CD4-positive, alpha-beta T cell treated with Interleukin-12 subunit alpha and Interleukin-12 subunit beta, for 1 hour (primary cell): ENCODE measurements at regions not wholly inside any gene's neighbourhood (a gene's known extent, or its start where the extent isn't known, plus 50 kb on each side); places are given as distances from the start of the nearest gene placed in this dataset.
"Not testable (repeated sequence)": the region's sequence is repeated elsewhere in the genome, so short reads cannot be mapped to it uniquely, and the experiment has no call there.

Experiments used
- DNase-seq: peaks from one replicate; pipeline ENCODE4 v3.0.0-alpha.2; 2020

GRCh38 chr9:135173066-135173465, 85.6 kb downstream of the OLFM1 start:
- DNase-seq = no peak

- no peak for DNase-seq
Observed at GRCh38 chr9:135174248-135174647, 86.8 kb downstream of the OLFM1 start.

- DNase-seq = no peak
Observed at GRCh38 chr9:135174981-135175380, 87.5 kb downstream of the OLFM1 start.

DNA sequence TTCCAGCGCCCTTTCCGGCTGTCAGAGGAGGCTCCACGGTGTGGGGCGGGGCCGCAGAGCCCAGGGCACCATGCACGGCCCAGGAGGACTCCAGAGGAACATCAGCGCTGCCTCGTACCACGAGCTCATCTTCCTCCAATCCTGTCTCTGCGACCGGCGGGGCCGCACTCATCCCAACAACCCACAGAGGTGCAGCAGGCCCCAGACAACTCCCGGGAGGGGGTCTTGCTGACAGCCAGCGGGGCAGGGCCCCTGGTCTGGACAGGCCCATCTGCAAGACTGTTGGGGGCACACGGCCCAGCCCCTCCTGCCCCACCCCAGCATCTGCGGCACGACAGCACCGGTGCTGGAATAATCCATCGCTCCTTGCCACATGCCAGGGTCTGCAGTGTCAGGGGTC, 88.8 kb downstream of the OLFM1 start:
- DNase-seq = no peak

GRCh38 chr9:135177562-135177961, 90.1 kb downstream of the OLFM1 start:
- not testable (repeated sequence) for DNase-seq

DNA sequence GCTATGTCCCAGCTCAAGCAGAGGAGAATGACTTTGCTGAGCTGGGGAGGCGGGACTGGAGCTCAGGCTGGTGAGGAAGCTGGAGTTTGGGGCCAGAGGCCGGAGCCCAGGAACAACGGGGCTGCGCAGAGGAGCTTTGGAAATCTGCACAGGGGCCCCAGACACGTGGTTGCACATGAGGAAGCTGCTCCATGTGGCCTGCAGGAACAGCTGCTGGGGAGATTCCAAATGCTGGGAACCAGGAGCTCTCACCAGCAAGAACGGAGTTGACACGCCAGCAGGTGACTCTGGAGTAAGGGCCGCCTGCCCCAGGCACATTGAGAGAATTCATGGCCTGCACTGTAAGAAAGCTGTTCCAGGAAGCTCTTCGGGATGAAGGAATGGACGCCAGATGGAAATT, 91.0 kb downstream of the OLFM1 start:
- DNase-seq = no peak

DNA sequence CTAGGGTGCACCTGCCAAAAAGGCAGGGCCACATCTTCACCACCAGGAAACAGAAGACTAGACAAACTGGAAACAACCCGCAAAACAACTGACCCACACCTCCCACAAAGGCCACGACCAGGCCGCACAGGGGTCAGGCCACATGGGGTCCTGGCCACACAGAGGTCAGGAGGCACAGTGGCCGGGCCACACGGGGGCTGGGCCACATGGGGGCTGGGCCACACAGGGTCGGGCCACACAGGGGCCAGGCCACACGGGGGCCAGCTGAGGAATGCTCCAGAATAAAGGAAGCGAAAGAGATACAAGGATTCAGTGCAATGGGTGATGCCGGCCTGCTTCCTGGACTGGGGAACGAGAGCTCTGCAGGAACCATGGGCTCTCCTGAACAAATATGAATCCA, 91.6 kb downstream of the OLFM1 start:
- DNase-seq = no peak

DNA sequence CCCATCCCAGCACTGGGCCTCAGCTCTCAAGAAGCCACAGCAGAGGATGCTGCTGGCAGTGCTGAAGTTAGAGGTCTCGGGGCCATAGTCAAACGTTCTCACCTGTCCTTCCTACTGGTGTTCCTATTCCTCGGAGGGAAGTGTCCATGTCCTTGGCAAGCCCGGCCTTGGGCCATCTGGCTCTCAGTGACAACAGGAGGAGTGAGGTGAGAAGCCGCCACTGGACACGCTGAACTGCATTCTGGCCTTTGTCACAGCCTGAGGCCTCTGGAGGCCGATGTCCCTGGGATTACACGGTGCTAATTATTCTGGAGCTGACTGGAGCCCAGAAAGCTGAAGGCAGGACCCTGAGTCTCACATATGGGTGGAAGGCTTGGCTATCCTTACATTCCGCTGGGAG, 92.5 kb downstream of the OLFM1 start:
- DNase-seq = no peak

DNA sequence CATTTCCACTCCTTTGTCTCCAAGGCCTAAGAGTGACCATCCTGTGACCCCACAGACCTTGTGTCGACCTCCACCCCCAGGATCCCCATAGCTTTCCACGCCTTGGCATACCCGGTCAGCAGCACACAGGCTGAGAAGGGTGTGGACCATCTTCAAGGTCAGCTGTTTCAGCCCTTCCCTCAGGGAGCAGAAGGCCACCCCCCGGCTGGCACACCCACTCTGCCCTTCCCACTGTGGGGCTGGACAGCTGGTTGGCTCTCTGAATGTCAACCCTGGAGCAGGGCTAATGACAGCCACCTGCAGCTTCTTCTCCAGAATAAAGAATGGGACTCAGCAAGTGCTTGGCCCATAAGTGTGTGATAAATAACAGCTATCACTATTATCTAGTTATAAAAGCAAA, 93.1 kb downstream of the OLFM1 start:
- DNase-seq = no peak

GRCh38 chr9:135181336-135181735, 93.9 kb downstream of the OLFM1 start:
- DNase-seq = no peak

DNA sequence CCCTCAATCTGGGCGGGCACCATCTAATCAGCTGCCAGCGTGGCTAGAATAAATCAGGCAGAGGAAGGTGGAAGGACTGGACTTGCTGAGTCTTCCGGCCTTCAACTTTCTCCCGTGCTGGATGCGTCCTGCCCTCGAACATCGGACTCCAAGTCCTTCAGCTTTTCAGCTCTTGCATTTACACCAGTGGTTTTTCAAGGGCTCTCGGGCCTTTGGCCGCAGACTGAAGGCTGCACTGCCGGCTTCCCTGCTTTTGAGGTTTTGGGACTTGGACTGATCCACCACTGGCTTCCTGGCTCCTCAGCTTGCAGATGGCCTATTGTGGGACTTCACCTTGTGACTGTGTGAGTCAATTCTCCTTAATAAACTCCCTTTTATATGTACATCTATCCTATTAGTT, 94.4 kb downstream of the OLFM1 start:
- DNase-seq = not testable (repeated sequence)

DNA sequence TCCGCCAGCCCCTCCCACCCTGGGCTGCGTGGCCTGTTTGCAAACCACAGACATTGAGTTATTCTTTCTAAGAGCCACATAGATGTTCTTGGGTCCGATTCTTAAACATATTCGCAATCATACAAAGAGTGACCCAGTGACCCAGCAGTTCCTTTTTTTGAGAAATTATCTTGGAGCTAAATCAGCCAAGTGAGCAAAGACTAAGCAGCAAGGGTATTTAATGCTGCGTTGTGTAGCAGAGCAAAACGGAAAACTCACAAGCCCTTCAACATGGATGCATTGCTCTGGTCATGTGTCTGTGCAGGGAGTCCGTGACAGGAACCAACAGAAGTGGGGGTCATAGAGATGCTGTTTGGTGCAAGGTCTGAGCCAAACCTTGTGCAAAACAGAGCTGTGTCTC, 95.6 kb downstream of the OLFM1 start:
- DNase-seq = no peak

DNA sequence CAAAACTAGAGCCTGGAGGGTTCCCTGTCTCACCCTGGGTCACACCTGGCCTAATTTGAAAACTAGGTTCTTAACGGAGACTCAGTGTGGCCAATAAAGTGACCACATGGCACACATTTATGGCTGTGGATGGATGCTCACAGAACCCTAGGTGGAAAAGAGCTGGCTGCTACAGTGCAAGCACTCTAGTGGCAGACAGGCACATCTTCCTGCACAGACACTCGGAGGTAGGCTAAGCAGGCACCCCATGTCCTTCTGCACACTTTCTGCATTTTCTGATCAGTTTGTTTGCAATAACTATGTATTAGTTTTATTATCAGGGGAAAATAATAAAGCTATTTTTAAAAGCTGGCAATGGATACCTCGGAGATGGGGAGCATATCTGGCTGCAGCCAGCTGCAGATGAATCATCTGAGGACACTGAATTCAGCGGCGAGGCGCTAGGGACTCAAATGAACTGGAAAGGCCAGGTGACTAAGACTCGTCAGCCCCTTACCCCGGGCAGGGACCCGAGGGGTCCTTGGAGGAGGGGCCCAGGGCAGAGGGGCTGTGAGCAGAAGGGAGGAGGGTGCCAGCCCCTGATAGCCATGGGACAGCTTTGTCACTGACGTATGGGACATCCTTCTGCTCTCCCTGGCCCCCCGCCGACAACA, 96.2 kb downstream of the OLFM1 start:
- DNase-seq = no peak

- DNase-seq = no peak
Observed at GRCh38 chr9:135184181-135185053, 96.9 kb downstream of the OLFM1 start.

DNA sequence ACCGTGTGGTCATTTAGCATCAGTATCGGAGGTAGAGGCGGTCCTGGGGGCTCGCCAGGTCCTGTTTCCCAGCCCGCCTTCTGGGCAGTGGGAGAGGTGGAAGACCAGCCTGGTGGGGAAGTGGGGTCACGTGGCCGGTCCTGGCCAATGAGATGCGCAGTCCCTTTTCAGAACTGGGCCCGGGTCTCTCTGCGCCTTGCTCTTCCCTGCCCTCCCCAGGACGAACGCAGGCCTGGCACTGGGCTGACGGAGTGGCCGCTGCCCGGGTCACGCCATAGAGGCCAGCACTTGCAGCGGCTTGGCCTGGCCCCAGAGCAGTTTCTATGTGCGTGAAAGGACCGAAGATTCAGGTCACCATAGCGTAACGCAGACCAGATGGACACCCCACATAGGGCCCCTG, 97.6 kb downstream of the OLFM1 start:
- DNase-seq = no peak

DNA sequence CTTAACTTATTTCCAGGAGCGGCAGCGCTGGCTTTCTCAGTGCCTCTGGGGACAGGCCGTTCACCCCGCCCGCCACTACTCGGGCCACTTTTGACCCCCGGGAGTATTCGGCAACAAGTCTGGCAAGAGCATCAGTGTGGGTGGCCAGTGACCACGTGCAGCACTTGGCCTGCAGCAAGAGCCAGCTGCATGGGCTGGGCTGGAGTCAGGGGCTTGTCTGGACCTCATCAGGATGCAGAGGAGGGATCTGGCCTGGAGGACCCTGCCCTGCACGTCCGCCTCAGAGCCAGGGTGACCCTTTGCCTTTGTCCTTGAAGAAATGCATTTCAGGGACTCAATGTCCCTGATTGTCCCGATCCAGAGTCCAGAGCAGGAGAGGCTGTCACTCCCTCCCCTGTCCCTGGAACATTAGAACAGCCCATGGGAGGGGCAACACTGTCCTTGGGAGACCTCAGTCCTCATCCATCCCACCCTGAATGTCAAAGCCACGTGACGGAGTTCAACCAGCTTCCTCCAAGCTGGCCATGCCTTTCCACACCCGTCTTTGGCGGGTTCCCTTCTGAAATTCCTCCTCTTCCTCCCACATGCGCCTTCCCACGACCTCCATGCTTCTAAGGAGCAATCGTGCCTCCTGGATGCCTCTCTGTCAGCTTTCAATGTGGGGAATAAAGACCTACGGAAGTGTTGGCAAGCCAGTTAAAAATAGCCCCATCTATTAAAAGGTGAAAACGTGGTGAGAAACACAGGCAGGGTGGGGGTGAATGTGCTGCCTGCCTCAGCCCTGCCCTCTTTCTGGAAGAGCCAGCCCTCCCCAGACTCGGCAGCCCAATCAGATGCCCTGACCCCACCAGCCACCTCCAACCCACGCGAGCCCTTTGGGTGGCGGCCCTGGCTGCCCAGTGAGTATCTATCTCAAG, 99.0 kb downstream of the OLFM1 start:
- no peak for DNase-seq

DNA sequence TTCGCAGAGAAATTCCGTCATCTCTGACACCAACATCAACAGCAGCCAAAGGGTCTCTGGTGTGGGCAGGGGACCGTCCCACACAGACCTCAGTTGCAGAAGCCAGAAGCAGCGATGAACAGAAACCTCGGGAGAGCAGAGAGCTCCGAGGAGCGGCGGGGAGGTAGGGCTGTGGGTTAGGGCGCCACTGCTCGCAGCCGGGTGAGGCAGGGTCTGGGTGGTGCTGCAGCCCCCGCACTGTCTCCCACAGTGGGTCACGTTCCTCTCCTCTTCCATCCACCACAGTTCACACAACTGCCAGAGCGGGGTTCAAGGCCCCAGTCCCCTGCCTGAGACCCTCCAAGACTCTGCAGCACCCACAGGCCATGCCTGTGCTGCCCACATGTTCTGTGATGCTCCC, 99.9 kb downstream of the OLFM1 start:
- no peak for DNase-seq

DNA sequence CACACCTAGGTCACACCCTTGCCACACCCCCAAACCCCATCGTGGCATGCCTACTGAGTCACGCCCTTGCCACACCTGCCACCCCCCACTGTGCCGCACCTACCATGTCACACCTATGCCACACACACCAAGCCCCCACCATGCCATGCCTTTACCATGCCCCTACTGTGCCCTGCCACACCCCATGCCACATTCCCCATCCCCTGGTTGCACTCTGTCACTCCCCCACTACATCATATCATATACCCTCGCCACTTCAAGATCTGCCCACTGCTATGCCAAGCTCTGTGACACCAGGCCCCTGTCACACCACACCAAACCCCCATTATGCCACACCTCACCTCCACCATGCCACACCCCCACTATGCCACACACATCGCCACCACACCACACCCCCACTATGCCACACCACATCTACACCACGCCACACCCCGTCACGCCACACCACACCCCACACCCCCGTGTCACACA, 101.2 kb downstream of the OLFM1 start:
- no peak for DNase-seq

GRCh38 chr9:135189497-135189896, 102.0 kb downstream of the OLFM1 start:
- DNase-seq = no peak

DNA sequence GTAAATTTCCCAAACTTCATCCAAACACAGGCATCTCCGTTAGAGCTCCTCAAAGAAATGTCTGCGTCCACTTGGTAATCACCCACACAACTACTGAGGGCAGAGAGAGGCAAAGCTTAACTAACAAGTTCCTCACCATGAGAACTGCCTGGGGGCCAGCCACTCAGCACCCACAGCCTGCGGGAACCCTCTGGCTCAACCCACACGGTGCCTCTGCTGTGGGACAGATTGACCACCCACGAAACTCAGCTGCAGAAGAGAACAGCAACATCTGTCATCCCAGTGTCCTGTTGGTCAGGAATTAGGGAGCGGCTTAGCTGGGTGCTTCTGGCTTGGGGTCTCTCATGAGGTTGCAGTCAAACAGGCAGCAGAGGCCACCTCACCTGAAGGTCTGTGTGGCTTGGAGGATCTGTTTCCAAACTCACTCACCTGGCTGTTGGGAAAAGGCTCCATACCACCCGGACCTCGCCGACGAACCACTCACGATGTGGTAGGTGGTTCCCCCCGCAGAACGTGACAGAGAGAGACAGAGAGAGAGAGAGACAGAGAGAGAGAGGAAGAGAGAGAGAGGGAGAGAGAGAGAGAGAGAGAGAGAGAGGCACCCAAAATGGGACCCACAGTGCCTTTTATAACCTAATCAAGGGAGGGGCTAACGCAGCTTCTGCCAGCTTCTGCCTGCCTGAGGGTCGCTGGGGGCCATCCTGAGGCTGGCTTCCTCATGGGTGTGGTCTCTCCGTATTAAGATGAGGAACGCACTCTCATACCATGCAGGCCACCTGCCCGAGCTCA, 103.5 kb downstream of the OLFM1 start:
- no peak for DNase-seq

GRCh38 chr9:135192686-135193085, 105.2 kb downstream of the OLFM1 start:
- DNase-seq = no peak

DNA sequence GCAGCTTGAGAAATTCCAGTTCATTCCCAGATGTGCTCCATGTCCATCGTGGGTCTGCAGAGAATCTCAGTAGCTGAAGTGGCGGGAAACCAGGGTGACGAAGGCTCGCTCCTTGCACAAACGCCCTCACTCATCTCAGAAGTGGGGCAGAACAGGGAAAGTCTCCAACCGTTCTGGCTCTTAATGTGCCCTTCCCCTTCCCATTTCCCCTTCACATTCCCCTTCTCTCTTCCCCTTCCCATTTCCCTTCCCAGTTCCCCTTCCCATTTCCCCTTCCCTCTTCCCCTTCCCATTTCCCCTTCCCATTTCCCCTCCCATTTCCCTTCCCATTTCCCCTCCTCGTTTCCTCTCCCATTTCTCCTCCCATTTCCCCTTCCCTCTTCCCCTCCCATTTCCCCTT, 108.5 kb downstream of the OLFM1 start:
- DNase-seq = not testable (repeated sequence)
